ENCODE measurements at regions not wholly inside any gene's neighbourhood (a gene's known extent, or its start where the extent isn't known, plus 50 kb on each side); places are given as distances from the start of the nearest gene placed in this dataset.

- Histone ChIP-seq H3K4me3 (ENCODE audit: insufficient read depth, low read length) (no peak overlapping the region), H3K4me1 (ENCODE audit: insufficient read depth, low read length) (peaks cover 8% of the 10 kb centered on the region), H3K9me3 (ENCODE audit: low read depth, low read length) (no peaks in the 10 kb centered on the region), H3K27me3 (ENCODE audit: insufficient read depth, low read length) (no peaks in the 10 kb centered on the region), H3K36me3 (ENCODE audit: insufficient read depth, low read length) (no peaks in the 10 kb centered on the region), H3K79me2 (ENCODE audit: insufficient read depth, low read length) (no peaks in the 10 kb centered on the region), H2AFZ (ENCODE audit: low read length) (no peak overlapping the region), H3K27ac (ENCODE audit: low read depth, low read length) (no peak overlapping the region), H4K20me1 (ENCODE audit: insufficient read depth, low read length) (no peaks in the 10 kb centered on the region), H3K4me2 (ENCODE audit: insufficient read depth, low read length) (no peak overlapping the region)
- TF ChIP-seq CTCF (IDR thresholded peaks at IDR 0.05; ENCODE audit: extremely low read depth, low read depth, low read length): no peak
- DNase-seq (ENCODE audit: insufficient read length, low spot score, missing footprints): no peak
Observed at GRCh38 chr5:93100976-93101375, 480.0 kb downstream of the NR2F1-AS1 start.

- H3K4me3 ChIP-seq (ENCODE audit: insufficient read depth, low read length): no peak overlapping the region
- TF ChIP-seq CTCF (IDR thresholded peaks at IDR 0.05; ENCODE audit: extremely low read depth, low read depth, low read length): no peak
- DNase-seq (ENCODE audit: insufficient read length, low spot score, missing footprints): peak; percentile 37
- no peaks in the 10 kb centered on the region for H3K27me3 ChIP-seq (ENCODE audit: insufficient read depth, low read length)
- no peaks in the 10 kb centered on the region for H4K20me1 ChIP-seq (ENCODE audit: insufficient read depth, low read length)
- no peaks in the 10 kb centered on the region for H3K9me3 ChIP-seq (ENCODE audit: low read depth, low read length)
- H3K79me2 ChIP-seq (ENCODE audit: insufficient read depth, low read length): no peaks in the 10 kb centered on the region
- peaks cover 8% of the 10 kb centered on the region for H3K4me1 ChIP-seq (ENCODE audit: insufficient read depth, low read length)
- H3K27ac ChIP-seq (ENCODE audit: low read depth, low read length): no peak overlapping the region
- H3K4me2 ChIP-seq (ENCODE audit: insufficient read depth, low read length): peak overlapping the region; percentile 5
- no peaks in the 10 kb centered on the region for H3K36me3 ChIP-seq (ENCODE audit: insufficient read depth, low read length)
- H2AFZ ChIP-seq (ENCODE audit: low read length): no peak overlapping the region
Observed at GRCh38 chr5:93100428-93100827, 480.6 kb downstream of the NR2F1-AS1 start.

GRCh38 chr5:93099902-93100347 lies 481.1 kb downstream of the NR2F1-AS1 start:
- Histone ChIP-seq H3K4me3 (ENCODE audit: insufficient read depth, low read length) (no peak overlapping the region), H3K27ac (ENCODE audit: low read depth, low read length) (no peak overlapping the region), H3K36me3 (ENCODE audit: insufficient read depth, low read length) (no peaks in the 10 kb centered on the region), H2AFZ (ENCODE audit: low read length) (peak overlapping the region; percentile 43), H3K4me1 (ENCODE audit: insufficient read depth, low read length) (peaks cover 8% of the 10 kb centered on the region), H3K79me2 (ENCODE audit: insufficient read depth, low read length) (no peaks in the 10 kb centered on the region), H3K27me3 (ENCODE audit: insufficient read depth, low read length) (no peaks in the 10 kb centered on the region), H4K20me1 (ENCODE audit: insufficient read depth, low read length) (no peaks in the 10 kb centered on the region), H3K9me3 (ENCODE audit: low read depth, low read length) (no peaks in the 10 kb centered on the region), H3K4me2 (ENCODE audit: insufficient read depth, low read length) (peak overlapping the region; percentile 5)
- no peak for TF ChIP-seq CTCF (IDR thresholded peaks at IDR 0.05; ENCODE audit: extremely low read depth, low read depth, low read length)
- peak; percentile 13 for DNase-seq (ENCODE audit: insufficient read length, low spot score, missing footprints)

GRCh38 chr5:93096561-93096960 lies 484.5 kb downstream of the NR2F1-AS1 start:
- no peak for TF ChIP-seq CTCF (IDR thresholded peaks at IDR 0.05; ENCODE audit: extremely low read depth, low read depth, low read length)
- Histone ChIP-seq H4K20me1 (ENCODE audit: insufficient read depth, low read length) (no peaks in the 10 kb centered on the region), H3K9me3 (ENCODE audit: low read depth, low read length) (no peaks in the 10 kb centered on the region), H2AFZ (ENCODE audit: low read length) (no peak overlapping the region), H3K4me2 (ENCODE audit: insufficient read depth, low read length) (no peak overlapping the region), H3K79me2 (ENCODE audit: insufficient read depth, low read length) (no peaks in the 10 kb centered on the region), H3K27ac (ENCODE audit: low read depth, low read length) (no peak overlapping the region), H3K4me3 (ENCODE audit: insufficient read depth, low read length) (no peak overlapping the region), H3K36me3 (ENCODE audit: insufficient read depth, low read length) (no peaks in the 10 kb centered on the region), H3K4me1 (ENCODE audit: insufficient read depth, low read length) (peaks cover 11% of the 10 kb centered on the region), H3K27me3 (ENCODE audit: insufficient read depth, low read length) (no peaks in the 10 kb centered on the region)
- no peak for DNase-seq (ENCODE audit: insufficient read length, low spot score, missing footprints)
